Esophagus squamous epithelium (tissue), 5 donors: ENCODE measurements at regions not wholly inside any gene's neighbourhood (a gene's known extent, or its start where the extent isn't known, plus 50 kb on each side); places are given as distances from the start of the nearest gene placed in this dataset.

Experiments
- DNase-seq: peaks from one replicate; lab custom pipeline; 2025; lab: John Stamatoyannopoulos, UW
- H3K27ac ChIP-seq, 4 donors: fragments of 200-600 bp; sonication (generic); one replicate each; pipeline ENCODE4 v1.5.1; 2016 to 2019; ENCODE audit warnings: mild to moderate bottlenecking in 1 of 4
- H3K27me3 ChIP-seq, 4 donors: fragments of 200-600 bp; sonication (generic); 1 replicate in 3 of 4; 2 replicates in 1 of 4; pipeline versions ENCODE4 v1.5.1 to v1.6.0; 2017 to 2021; ENCODE audit warnings: antibody characterized with exemption in 1 of 4
- H3K36me3 ChIP-seq, 3 donors: fragments of 200-600 bp; sonication (generic); one replicate each; pipeline ENCODE4 v1.5.1; 2016 to 2019
- H3K4me1 ChIP-seq, 3 donors: fragments of 200-600 bp; sonication (generic); one replicate each; pipeline ENCODE4 v1.5.1; 2017 to 2019
- H3K4me3 ChIP-seq, 4 donors: fragments of 200-600 bp; sonication (generic); 1 replicate in 3 of 4; 2 replicates in 1 of 4; pipeline ENCODE4 v1.5.1; 2016 to 2019; ENCODE audit warnings: mild to moderate bottlenecking in 2 of 4, moderate library complexity in 1 of 4
- H3K9me3 ChIP-seq, 3 donors: fragments of 200-600 bp; sonication (generic); one replicate each; pipeline ENCODE4 v1.5.1; 2016 to 2019
- POLR2A ChIP-seq, 4 donors: fragments of 450-650 bp; IDR thresholded peaks; one replicate each; pipeline ENCODE4 v1.6.1; 2017; ENCODE audit warnings: antibody characterized with exemption in 4 of 4, mild to moderate bottlenecking in 4 of 4, moderate library complexity in 3 of 4
- WGBS, 2 donors: methylation state at CpG; one replicate each; pipeline ENCODE4 v1.1.5; 2018; 5-methylcytosine and 5-hydroxymethylcytosine counted together
- intact Hi-C: fragments of 100-400 bp; cut with DNase I; formaldehyde crosslinking; loops from one replicate; pipeline ENCODE4 v1.15.0; 2022
- small RNA-seq, 4 donors: library from RNA; depleted of rRNA; stranded (forward); fragments of <200 nt; gene quantifications; one replicate each; pipeline ENCODE3, GENCODE V24; 2016
- TF ChIP-seq, protein P1 (sequence below), 6 experiments: fragments of 450-650 bp in 4 of 6; fragments of 200-600 bp in 2 of 6; sonication (generic) in 2 of 6; IDR thresholded peaks; one replicate each; pipeline ENCODE4 v1.5.1; 2016 to 2019; ENCODE audit warnings: antibody characterized with exemption in 6 of 6, mild to moderate bottlenecking in 4 of 6, moderate library complexity in 4 of 6
- donor health status: DM: yes; HTN: yes; CAD: no.

DNA sequence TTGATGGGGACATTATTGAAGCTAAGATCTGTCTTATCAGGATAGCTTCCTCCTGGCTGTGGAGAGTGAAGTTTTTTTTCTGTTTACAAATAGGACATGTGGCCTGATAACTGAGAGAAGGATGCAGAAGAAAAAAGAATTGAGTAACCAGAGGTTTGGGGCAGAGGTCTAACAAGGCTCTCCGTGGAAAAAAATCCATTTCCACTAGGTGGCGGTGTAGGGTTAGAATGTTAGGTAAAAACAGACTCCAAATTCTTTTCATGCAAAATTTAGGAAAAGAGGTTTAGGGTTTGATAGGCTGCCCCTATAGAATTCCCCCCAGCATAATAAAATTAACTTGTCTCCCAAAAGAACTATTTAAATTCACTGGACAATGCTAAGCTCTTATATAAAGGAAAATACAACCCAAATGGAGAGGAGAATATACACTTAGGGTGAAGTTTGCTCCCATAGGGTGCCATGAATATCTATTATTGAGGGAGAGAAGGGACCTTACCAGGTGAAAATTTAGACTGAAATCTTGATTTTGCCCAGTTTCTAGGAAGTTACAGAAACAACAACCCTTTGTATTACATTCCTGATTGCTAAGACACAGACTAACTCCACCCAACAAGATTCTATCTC lies 1560.4 kb downstream of the OTOL1 start:
- TF ChIP-seq POLR2A (IDR thresholded peaks at IDR 0.05): no peak
- TF ChIP-seq, protein P1, sequence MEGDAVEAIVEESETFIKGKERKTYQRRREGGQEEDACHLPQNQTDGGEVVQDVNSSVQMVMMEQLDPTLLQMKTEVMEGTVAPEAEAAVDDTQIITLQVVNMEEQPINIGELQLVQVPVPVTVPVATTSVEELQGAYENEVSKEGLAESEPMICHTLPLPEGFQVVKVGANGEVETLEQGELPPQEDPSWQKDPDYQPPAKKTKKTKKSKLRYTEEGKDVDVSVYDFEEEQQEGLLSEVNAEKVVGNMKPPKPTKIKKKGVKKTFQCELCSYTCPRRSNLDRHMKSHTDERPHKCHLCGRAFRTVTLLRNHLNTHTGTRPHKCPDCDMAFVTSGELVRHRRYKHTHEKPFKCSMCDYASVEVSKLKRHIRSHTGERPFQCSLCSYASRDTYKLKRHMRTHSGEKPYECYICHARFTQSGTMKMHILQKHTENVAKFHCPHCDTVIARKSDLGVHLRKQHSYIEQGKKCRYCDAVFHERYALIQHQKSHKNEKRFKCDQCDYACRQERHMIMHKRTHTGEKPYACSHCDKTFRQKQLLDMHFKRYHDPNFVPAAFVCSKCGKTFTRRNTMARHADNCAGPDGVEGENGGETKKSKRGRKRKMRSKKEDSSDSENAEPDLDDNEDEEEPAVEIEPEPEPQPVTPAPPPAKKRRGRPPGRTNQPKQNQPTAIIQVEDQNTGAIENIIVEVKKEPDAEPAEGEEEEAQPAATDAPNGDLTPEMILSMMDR (IDR thresholded peaks at IDR 0.05): peak in 3 of 6 experiments; percentile 21 to 43 (median 35)
- DNase-seq: no peak
- WGBS, 2 donors: 12 to 20% methylated on average over 2 of the region's 2 CpGs
- Histone ChIP-seq H3K27ac (no peak overlapping the region), H3K4me3 (no peak overlapping the region), H3K9me3 (peaks cover 0 to 7% (median 0%) of the 10 kb centered on the region in 3 donors), H3K27me3 (no peaks in the 10 kb centered on the region), H3K36me3 (no peaks in the 10 kb centered on the region), H3K4me1 (no peaks in the 10 kb centered on the region)
- intact Hi-C loops: no loop called here

DNA sequence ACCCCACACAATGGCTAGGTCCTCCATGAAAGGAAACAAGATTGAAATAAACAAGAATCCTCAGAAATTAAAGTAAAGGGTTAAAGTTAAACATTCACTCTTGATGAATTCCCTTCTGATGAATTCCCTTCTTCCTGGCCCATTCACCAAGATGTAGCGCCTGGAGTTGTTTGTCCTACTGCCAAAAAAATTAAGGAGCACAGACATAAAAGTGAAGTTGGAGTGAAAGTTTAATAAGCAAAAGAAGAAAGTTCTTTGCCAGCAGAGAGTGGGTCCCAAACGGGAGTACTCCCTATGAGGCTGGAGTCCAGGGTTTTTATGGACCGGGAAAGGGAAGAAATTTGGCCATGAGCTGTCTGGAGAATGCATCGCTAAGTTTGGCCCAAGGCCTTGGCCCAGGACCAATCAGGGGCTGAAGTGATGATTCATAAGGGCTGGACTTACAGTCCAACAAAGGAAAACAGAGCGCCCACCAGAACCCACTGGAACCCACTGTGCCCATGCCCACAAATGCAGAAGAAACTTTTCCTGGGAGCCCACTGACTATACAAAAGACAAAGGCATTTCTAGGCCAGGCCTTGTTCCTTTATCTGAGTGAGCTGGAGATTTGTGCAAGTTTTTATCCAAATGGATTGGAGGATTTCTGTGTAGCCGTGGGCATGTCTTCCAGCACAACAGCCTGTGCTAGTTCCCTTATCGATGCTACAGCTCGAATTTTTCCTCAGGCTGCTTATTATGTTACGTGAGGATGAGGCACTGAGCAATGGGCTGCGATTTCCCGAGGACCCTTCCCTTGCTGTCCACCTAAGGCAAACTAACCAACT lies 1561.6 kb downstream of the OTOL1 start:
- H3K9me3 ChIP-seq: peaks cover 0 to 7% (median 0%) of the 10 kb centered on the region in 3 donors
- no peaks in the 10 kb centered on the region for H3K36me3 ChIP-seq
- no peak overlapping the region for H3K4me3 ChIP-seq
- TF ChIP-seq, protein P1 (IDR thresholded peaks at IDR 0.05): no peak
- no peak for TF ChIP-seq POLR2A (IDR thresholded peaks at IDR 0.05)
- intact Hi-C loops: no loop called here
- no peaks in the 10 kb centered on the region for H3K4me1 ChIP-seq
- no peak overlapping the region for H3K27ac ChIP-seq
- no peaks in the 10 kb centered on the region for H3K27me3 ChIP-seq
- DNase-seq: no peak
- WGBS, 2 donors: 53 to 59% methylated on average over 11 of the region's 11 CpGs

DNA sequence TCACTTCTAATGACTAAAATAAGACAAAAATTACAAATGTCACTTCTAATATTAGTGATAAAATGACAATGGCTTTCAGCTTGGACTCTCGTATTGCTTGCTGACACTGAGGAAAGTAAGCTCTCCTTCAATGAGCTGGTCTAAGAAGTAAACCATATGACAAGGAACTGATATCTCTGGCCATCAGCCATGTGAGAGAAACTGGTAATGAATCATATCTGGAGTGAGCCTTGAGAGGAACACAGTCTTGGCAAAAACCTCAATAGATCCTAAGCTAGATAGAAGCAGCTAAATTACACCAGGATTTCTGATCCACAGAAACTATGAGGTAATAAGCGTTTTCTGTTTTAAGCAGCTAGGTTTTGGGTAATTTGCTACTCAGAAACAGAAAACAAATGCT lies 1575.1 kb downstream of the OTOL1 start:
- DNase-seq: no peak
- Histone ChIP-seq H3K4me3 (no peak overlapping the region), H3K27me3 (no peaks in the 10 kb centered on the region), H3K27ac (no peak overlapping the region), H3K9me3 (peaks cover 0 to 26% (median 0%) of the 10 kb centered on the region in 3 donors), H3K4me1 (no peaks in the 10 kb centered on the region), H3K36me3 (no peaks in the 10 kb centered on the region)
- TF ChIP-seq, protein P1 (IDR thresholded peaks at IDR 0.05): no peak
- TF ChIP-seq POLR2A (IDR thresholded peaks at IDR 0.05): no peak
- 24 to 52% methylated on average over 2 of the region's 2 CpGs for WGBS, 2 donors
- intact Hi-C loops: no loop called here

Small RNA genes in the stretch of these regions (small RNA-seq; reads per million reads assigned to genes)
- 0 reads per million in 4 donors for gene AC128716.1
